AG04449 (cell line): ENCODE measurements at regions not wholly inside any gene's neighbourhood (a gene's known extent, or its start where the extent isn't known, plus 50 kb on each side); places are given as distances from the start of the nearest gene placed in this dataset.
A peak's percentile ranks its signal among the peaks of the same experiment; 100 is the strongest.

Experiments
- CTCF ChIA-PET: fragments of 350-600 bp; formaldehyde crosslinking; extraction: SDS; loops from one replicate; lab custom pipeline; 2021; ENCODE audit warnings: antibody characterized with exemption; lab: Yijun Ruan, JAX
- POLR2A ChIA-PET: fragments of 400-600, 350-600 bp; formaldehyde crosslinking; extraction: SDS; loops from one replicate; lab custom pipeline; 2020; ENCODE audit warnings: antibody characterized with exemption, inconsistent platforms; lab: Yijun Ruan, JAX
- DNase-seq: peaks from one replicate; pipeline ENCODE4 v3.0.0-alpha.2; 2010; ENCODE audit warnings: low read depth, low spot score
- H3K4me3 ChIP-seq: 2 replicates; pipeline ENCODE4 v1.5.1; 2011; ENCODE audit warnings: low read depth, mild to moderate bottlenecking, control low read depth, low read length
- TF ChIP-seq, protein P1 (sequence below): IDR thresholded peaks from one replicate; pipeline ENCODE4 v1.5.1; 2011; ENCODE audit warnings: mild to moderate bottlenecking, moderate library complexity, low read length, control low read depth, inconsistent platforms; ENCODE audit not compliant: insufficient read depth; ENCODE audit errors: missing control alignments

DNA sequence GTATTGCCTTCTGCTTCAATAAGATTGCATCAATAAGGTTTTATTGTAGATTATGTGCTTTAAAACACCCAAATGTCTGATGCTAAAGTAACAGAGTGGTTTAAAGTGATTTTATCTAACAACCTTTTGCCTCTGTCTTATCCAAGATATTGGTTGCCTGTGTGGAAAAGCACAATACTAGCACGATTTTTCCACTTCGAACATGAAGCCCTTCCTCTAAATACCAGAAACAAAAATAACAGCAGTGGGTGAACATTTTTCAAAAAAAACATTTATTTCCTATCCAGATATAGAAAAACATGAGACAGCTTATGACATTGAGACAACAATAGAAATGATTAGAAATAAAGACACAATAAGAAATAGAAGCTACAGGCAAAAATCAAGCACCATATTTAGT, 59.5 kb upstream of the MDFIC start:
- H3K4me3 ChIP-seq: no peak overlapping the region
- ChIA-PET CTCF (no interaction called here), POLR2A (no interaction called here)
- TF ChIP-seq, protein P1, sequence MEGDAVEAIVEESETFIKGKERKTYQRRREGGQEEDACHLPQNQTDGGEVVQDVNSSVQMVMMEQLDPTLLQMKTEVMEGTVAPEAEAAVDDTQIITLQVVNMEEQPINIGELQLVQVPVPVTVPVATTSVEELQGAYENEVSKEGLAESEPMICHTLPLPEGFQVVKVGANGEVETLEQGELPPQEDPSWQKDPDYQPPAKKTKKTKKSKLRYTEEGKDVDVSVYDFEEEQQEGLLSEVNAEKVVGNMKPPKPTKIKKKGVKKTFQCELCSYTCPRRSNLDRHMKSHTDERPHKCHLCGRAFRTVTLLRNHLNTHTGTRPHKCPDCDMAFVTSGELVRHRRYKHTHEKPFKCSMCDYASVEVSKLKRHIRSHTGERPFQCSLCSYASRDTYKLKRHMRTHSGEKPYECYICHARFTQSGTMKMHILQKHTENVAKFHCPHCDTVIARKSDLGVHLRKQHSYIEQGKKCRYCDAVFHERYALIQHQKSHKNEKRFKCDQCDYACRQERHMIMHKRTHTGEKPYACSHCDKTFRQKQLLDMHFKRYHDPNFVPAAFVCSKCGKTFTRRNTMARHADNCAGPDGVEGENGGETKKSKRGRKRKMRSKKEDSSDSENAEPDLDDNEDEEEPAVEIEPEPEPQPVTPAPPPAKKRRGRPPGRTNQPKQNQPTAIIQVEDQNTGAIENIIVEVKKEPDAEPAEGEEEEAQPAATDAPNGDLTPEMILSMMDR: no peak
- DNase-seq: no peak

GRCh38 chr7:114864278-114864677, 57.6 kb upstream of the MDFIC start:
- TF ChIP-seq, protein P1: no peak
- H3K4me3 ChIP-seq: no peak overlapping the region
- CTCF ChIA-PET: interaction anchor here (0.8 to 5.0 kb wide), 14 partner anchors 11 to 986 kb away, joined by 3 to 45 read pairs (median 6); no protein-coding TSS in a partner anchor
- POLR2A ChIA-PET: interaction anchor here (1.0 kb wide), 1 partner anchor 45 kb away, joined by 4 read pairs; no protein-coding TSS in a partner anchor
- no peak for DNase-seq

- no peak overlapping the region for H3K4me3 ChIP-seq
- POLR2A ChIA-PET: no interaction called here
- CTCF ChIA-PET: interaction anchor here (0.6 to 5.0 kb wide), 36 partner anchors 9 to 985 kb away, joined by 3 to 45 read pairs (median 4); no protein-coding TSS in a partner anchor
- no peak for DNase-seq
- TF ChIP-seq, protein P1: peak; percentile 77
Observed at GRCh38 chr7:114865564-114865963, 56.3 kb upstream of the MDFIC start.
